AG10803 (cell line): ENCODE measurements at regions not wholly inside any gene's neighbourhood (a gene's known extent, or its start where the extent isn't known, plus 50 kb on each side); places are given as distances from the start of the nearest gene placed in this dataset.

Experiments
- DNase-seq: peaks from one replicate; pipeline ENCODE4 v3.0.0; 2010; ENCODE audit warnings: low read depth
- H3K4me3 ChIP-seq: 2 replicates; pipeline ENCODE4 v1.5.1; 2011; ENCODE audit warnings: mild to moderate bottlenecking, low read length, control low read depth
- CTCF ChIP-seq: conservative IDR thresholded peaks from 2 replicates; pipeline ENCODE4 v1.5.1; 2011; ENCODE audit warnings: mild to moderate bottlenecking, low read length, control low read depth, inconsistent platforms

GRCh38 chr17:27082023-27082774, 211.7 kb upstream of the WSB1 start:
- DNase-seq, result no peak
- no peak for TF ChIP-seq CTCF
- H3K4me3 ChIP-seq, result no peak overlapping the region

DNA sequence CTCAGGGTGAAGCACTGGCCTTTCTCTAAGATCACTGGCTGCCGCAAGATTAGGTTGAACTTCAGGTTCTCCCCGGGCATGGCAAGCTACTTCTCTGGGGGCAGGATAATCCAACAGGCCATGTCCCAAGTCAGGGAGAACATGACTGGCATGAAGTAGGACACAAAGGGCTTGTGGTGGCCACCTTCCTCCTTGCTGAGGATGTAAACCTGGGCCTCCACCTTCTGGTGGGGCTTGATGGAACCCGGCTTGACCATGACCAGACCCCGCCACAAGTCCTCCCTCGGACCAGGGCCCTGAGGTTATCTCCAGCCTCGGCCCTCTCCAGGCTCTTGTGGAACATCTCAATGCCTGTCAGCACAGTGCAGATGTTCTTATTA, 211.1 kb upstream of the WSB1 start:
- no peak for TF ChIP-seq CTCF
- DNase-seq, result no peak
- H3K4me3 ChIP-seq, result no peak overlapping the region

- no peak for DNase-seq
- no peak for TF ChIP-seq CTCF
- no peak overlapping the region for H3K4me3 ChIP-seq
Observed at GRCh38 chr17:27083408-27084185, 210.3 kb upstream of the WSB1 start.

DNA sequence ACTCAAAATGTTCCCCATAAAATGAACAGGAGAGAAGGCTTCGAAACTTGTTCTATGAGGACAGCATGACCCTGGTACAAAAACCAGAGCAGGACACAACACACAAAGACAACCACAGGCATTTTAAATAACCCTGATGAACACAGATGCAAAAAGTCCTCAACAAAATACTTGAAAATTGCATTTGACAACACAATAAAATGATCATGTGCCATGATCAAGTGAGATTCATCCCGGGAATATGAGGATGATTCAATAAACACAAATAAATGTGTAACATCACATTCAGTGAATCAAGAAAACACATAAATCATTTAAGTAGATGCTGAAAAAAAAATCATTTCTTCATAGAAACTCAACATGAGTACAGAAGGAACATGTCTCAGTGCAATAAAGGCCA, 208.4 kb upstream of the WSB1 start:
- no peak for TF ChIP-seq CTCF
- no peak overlapping the region for H3K4me3 ChIP-seq
- no peak for DNase-seq

GRCh38 chr17:27086526-27086925, 207.4 kb upstream of the WSB1 start:
- DNase-seq, result no peak
- no peak for TF ChIP-seq CTCF
- H3K4me3 ChIP-seq, result no peak overlapping the region

DNA sequence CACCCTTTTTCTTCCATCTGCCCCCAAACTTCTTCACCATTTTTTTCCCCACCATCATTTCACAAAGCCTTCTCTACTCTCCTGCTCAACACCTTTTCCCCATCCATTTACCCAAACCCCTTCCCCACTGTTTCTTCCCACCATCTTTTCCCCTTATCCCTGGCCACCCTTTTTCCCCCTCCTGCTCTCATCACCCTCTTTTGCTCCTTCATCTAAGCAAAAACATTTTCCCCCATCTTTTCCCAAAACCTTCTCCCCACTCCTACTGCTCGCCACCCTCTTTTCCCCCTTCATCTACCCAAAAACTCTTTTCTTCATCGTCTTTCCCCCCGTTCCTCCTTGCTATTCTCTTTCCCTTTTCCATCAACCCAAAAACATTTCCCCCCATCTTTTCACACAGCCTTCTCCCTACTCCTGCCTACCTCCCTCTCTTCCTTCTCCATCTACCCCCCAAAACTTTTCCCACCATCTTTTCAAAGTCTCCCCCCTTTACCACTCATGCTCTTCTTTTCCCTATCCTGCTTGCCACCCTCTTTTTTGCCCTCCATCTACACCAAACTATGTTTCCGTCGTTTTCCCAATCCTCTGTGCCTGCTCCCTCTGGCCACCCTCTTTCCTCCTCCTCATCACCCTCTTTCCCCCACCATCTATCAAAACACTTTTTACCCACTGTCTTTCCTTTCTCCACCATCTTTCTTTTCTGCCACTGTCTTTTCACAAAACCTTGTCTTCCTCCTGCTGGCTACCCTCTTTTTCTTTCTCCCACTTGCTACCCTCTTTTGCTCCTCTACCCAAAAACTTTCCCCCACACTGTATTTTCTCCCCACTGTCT, 205.8 kb upstream of the WSB1 start:
- no peak overlapping the region for H3K4me3 ChIP-seq
- TF ChIP-seq CTCF, result no peak
- no peak for DNase-seq
